Adipocyte (in vitro differentiated cells): ENCODE measurements at regions not wholly inside any gene's neighbourhood (a gene's known extent, or its start where the extent isn't known, plus 50 kb on each side); places are given as distances from the start of the nearest gene placed in this dataset.
"Not testable (repeated sequence)": the region's sequence is repeated elsewhere in the genome, so short reads cannot be mapped to it uniquely, and the experiment has no call there.

Experiments
- DNase-seq: peaks from one replicate; pipeline ENCODE4 v3.0.0-alpha.2; 2015; ENCODE audit warnings: low read depth
- H3K27me3 ChIP-seq: replicated peaks from 2 replicates; pipeline ENCODE4 v1.7.0; 2013; ENCODE audit warnings: mild to moderate bottlenecking, low read length, moderate library complexity; ENCODE audit not compliant: control insufficient read depth, insufficient read depth
- H3K36me3 ChIP-seq: 2 replicates; pipeline ENCODE4 v1.7.0; 2013; ENCODE audit warnings: low read length, mild to moderate bottlenecking, moderate library complexity; ENCODE audit not compliant: control insufficient read depth, insufficient read depth, severe bottlenecking
- H3K4me1 ChIP-seq: 2 replicates; pipeline ENCODE4 v1.7.0; 2013; ENCODE audit warnings: mild to moderate bottlenecking, low read length, moderate library complexity; ENCODE audit not compliant: control insufficient read depth, insufficient read depth
- H3K4me3 ChIP-seq: 2 replicates; pipeline ENCODE4 v1.7.0; 2013; ENCODE audit warnings: mild to moderate bottlenecking, low read length, moderate library complexity
- H3K9ac ChIP-seq: 2 replicates; pipeline ENCODE4 v1.7.0; 2013; ENCODE audit warnings: mild to moderate bottlenecking, low read length, moderate library complexity
- H3K9me3 ChIP-seq: 2 replicates; pipeline ENCODE4 v1.7.0; 2013; ENCODE audit warnings: mild to moderate bottlenecking, low read length, moderate library complexity; ENCODE audit not compliant: control insufficient read depth

GRCh38 chr2:75432761-75433361, 127.9 kb downstream of the EVA1A start:
- Histone ChIP-seq H3K4me3 (no peak overlapping the region), H3K27me3 (no peaks in the 10 kb centered on the region)
- DNase-seq, result no peak

GRCh38 chr2:75431763-75432162, 129.0 kb downstream of the EVA1A start:
- Histone ChIP-seq H3K9ac (no peak overlapping the region), H3K27me3 (no peaks in the 10 kb centered on the region), H3K4me3 (no peak overlapping the region), H3K9me3 (no peaks in the 10 kb centered on the region), H3K36me3 (no peaks in the 10 kb centered on the region), H3K4me1 (no peaks in the 10 kb centered on the region)
- no peak for DNase-seq

More at GRCh38 chr2:75432761-75433361, 127.9 kb downstream of the EVA1A start:
- H3K9ac ChIP-seq, result no peak overlapping the region
- H3K9me3 ChIP-seq, result no peaks in the 10 kb centered on the region
- H3K36me3 ChIP-seq, result no peaks in the 10 kb centered on the region
- no peaks in the 10 kb centered on the region for H3K4me1 ChIP-seq

GRCh38 chr2:75431276-75431675, 129.5 kb downstream of the EVA1A start:
- Histone ChIP-seq H3K9me3 (no peaks in the 10 kb centered on the region), H3K9ac (no peak overlapping the region), H3K4me1 (no peaks in the 10 kb centered on the region), H3K27me3 (no peaks in the 10 kb centered on the region), H3K4me3 (no peak overlapping the region), H3K36me3 (no peaks in the 10 kb centered on the region)
- no peak for DNase-seq

- not testable (repeated sequence) for H3K27me3 ChIP-seq, DNase-seq, H3K9me3 ChIP-seq
Observed at GRCh38 chr2:75430449-75430848, 130.3 kb downstream of the EVA1A start.

GRCh38 chr2:75428646-75429443, 131.9 kb downstream of the EVA1A start:
- no peak for DNase-seq
- H3K27me3 ChIP-seq, result no peaks in the 10 kb centered on the region
- no peak overlapping the region for H3K4me3 ChIP-seq
- H3K9ac ChIP-seq, result no peak overlapping the region
- no peaks in the 10 kb centered on the region for H3K9me3 ChIP-seq
- H3K4me1 ChIP-seq, result peaks cover 9% of the 10 kb centered on the region
- H3K36me3 ChIP-seq, result no peaks in the 10 kb centered on the region

More at GRCh38 chr2:75430449-75430848, 130.3 kb downstream of the EVA1A start:
- not testable (repeated sequence) for H3K4me3 ChIP-seq, H3K4me1 ChIP-seq, H3K36me3 ChIP-seq, H3K9ac ChIP-seq

- no peak overlapping the region for H3K9ac ChIP-seq
- peaks cover 9% of the 10 kb centered on the region for H3K4me1 ChIP-seq
- DNase-seq, result no peak
- H3K9me3 ChIP-seq, result no peaks in the 10 kb centered on the region
- H3K36me3 ChIP-seq, result no peaks in the 10 kb centered on the region
- no peaks in the 10 kb centered on the region for H3K27me3 ChIP-seq
- no peak overlapping the region for H3K4me3 ChIP-seq
Observed at GRCh38 chr2:75428060-75428459, 132.7 kb downstream of the EVA1A start.

GRCh38 chr2:75424936-75425619, 135.7 kb downstream of the EVA1A start:
- Histone ChIP-seq H3K9ac (no peak overlapping the region), H3K4me1 (peaks cover 9% of the 10 kb centered on the region), H3K36me3 (no peaks in the 10 kb centered on the region), H3K4me3 (no peak overlapping the region), H3K27me3 (peaks cover 4% of the 10 kb centered on the region), H3K9me3 (no peaks in the 10 kb centered on the region)
- peak; percentile 17 for DNase-seq

- Histone ChIP-seq H3K27me3 (peaks cover 4% of the 10 kb centered on the region), H3K9ac (no peak overlapping the region), H3K9me3 (no peaks in the 10 kb centered on the region), H3K4me3 (no peak overlapping the region), H3K36me3 (no peaks in the 10 kb centered on the region), H3K4me1 (peaks cover 9% of the 10 kb centered on the region)
- no peak for DNase-seq
Observed at GRCh38 chr2:75421986-75422385, 138.8 kb downstream of the EVA1A start.

- no peaks in the 10 kb centered on the region for H3K4me1 ChIP-seq
- H3K9me3 ChIP-seq, result peaks cover under 1% of the 10 kb centered on the region
- DNase-seq, result no peak
- no peak overlapping the region for H3K9ac ChIP-seq
- H3K4me3 ChIP-seq, result no peak overlapping the region
- H3K27me3 ChIP-seq, result peaks cover 9% of the 10 kb centered on the region
- no peaks in the 10 kb centered on the region for H3K36me3 ChIP-seq
Observed at GRCh38 chr2:75416420-75417342, 144.1 kb downstream of the EVA1A start.

- H3K9me3 ChIP-seq, result peaks cover 10% of the 10 kb centered on the region
- no peak for DNase-seq
- no peak overlapping the region for H3K4me3 ChIP-seq
- no peak overlapping the region for H3K9ac ChIP-seq
- H3K36me3 ChIP-seq, result no peaks in the 10 kb centered on the region
- peaks cover 8% of the 10 kb centered on the region for H3K27me3 ChIP-seq
- H3K4me1 ChIP-seq, result no peaks in the 10 kb centered on the region
Observed at GRCh38 chr2:75415731-75416130, 145.0 kb downstream of the EVA1A start.
